Parathyroid adenoma (tissue), 2 donors: ENCODE measurements at regions not wholly inside any gene's neighbourhood (a gene's known extent, or its start where the extent isn't known, plus 50 kb on each side); places are given as distances from the start of the nearest gene placed in this dataset.

Experiments used
- H2AFZ ChIP-seq: fragments of 300-600 bp; sonication (generic); one replicate; pipeline ENCODE4 v1.7.0; 2017; ENCODE audit warnings: antibody characterized with exemption, mild to moderate bottlenecking
- H3K27ac ChIP-seq: fragments of 300-600 bp; sonication (generic); one replicate; pipeline ENCODE4 v1.7.0; 2017
- H3K27me3 ChIP-seq: fragments of 300-600 bp; sonication (generic); one replicate; pipeline ENCODE4 v1.7.0; 2017; ENCODE audit warnings: low read length; ENCODE audit not compliant: control insufficient read depth, insufficient read depth
- H3K36me3 ChIP-seq: fragments of 300-600 bp; sonication (generic); one replicate; pipeline ENCODE4 v1.7.0; 2017; ENCODE audit warnings: low read length; ENCODE audit not compliant: control insufficient read depth, insufficient read depth
- H3K4me1 ChIP-seq: fragments of 300-600 bp; sonication (generic); one replicate; pipeline ENCODE4 v1.7.0; 2017; ENCODE audit warnings: control low read depth
- H3K4me2 ChIP-seq: fragments of 300-600 bp; sonication (generic); one replicate; pipeline ENCODE4 v1.7.0; 2017; ENCODE audit warnings: low read length
- H3K4me3 ChIP-seq: fragments of 300-600 bp; sonication (generic); one replicate; pipeline ENCODE4 v1.7.0; 2017; ENCODE audit warnings: low read depth, low read length
- H3K79me2 ChIP-seq: fragments of 300-600 bp; sonication (generic); one replicate; pipeline ENCODE4 v1.7.0; 2017; ENCODE audit warnings: control low read depth
- H3K9ac ChIP-seq: fragments of 300-600 bp; sonication (generic); one replicate; pipeline ENCODE4 v1.7.0; 2017; ENCODE audit warnings: mild to moderate bottlenecking
- H3K9me3 ChIP-seq: fragments of 300-600 bp; sonication (generic); one replicate; pipeline ENCODE4 v1.7.0; 2017; ENCODE audit warnings: low read length; ENCODE audit not compliant: control insufficient read depth
- CTCF ChIP-seq: fragments of 300-600 bp; sonication (generic); IDR thresholded peaks from one replicate; pipeline ENCODE4 v1.7.0; 2017; ENCODE audit warnings: antibody characterized with exemption, mild to moderate bottlenecking
- donor health status: primary hyperparathyroidism.

- TF ChIP-seq CTCF: no peak
- H3K79me2 ChIP-seq: no peaks in the 10 kb centered on the region
- H3K27me3 ChIP-seq: no peaks in the 10 kb centered on the region
- no peaks in the 10 kb centered on the region for H3K36me3 ChIP-seq
- H3K27ac ChIP-seq: no peak overlapping the region
- H3K4me3 ChIP-seq: no peak overlapping the region
- H2AFZ ChIP-seq: no peak overlapping the region
- H3K9ac ChIP-seq: no peak overlapping the region
- no peak overlapping the region for H3K4me2 ChIP-seq
- H3K9me3 ChIP-seq: no peaks in the 10 kb centered on the region
- no peaks in the 10 kb centered on the region for H3K4me1 ChIP-seq
These were observed 315.7 kb upstream of the SPOCK3 start for GRCh38 chr4:167550021-167550420.

- no peak for TF ChIP-seq CTCF
These were observed 321.2 kb upstream of the SPOCK3 start for GRCh38 chr4:167555338-167556022.

GRCh38 chr4:167578906-167579305 is 344.6 kb upstream of the SPOCK3 start:
- TF ChIP-seq CTCF: no peak
- no peaks in the 10 kb centered on the region for H3K79me2 ChIP-seq

More at GRCh38 chr4:167555338-167556022, 321.2 kb upstream of the SPOCK3 start:
- H3K79me2 ChIP-seq: no peaks in the 10 kb centered on the region
- H3K9me3 ChIP-seq: peaks cover 4% of the 10 kb centered on the region
- no peaks in the 10 kb centered on the region for H3K27me3 ChIP-seq
- no peaks in the 10 kb centered on the region for H3K36me3 ChIP-seq
- H3K9ac ChIP-seq: no peak overlapping the region
- H3K4me3 ChIP-seq: no peak overlapping the region
- no peak overlapping the region for H2AFZ ChIP-seq
- H3K4me1 ChIP-seq: no peaks in the 10 kb centered on the region
- no peak overlapping the region for H3K27ac ChIP-seq
- no peak overlapping the region for H3K4me2 ChIP-seq

GRCh38 chr4:167581449-167581965 is 347.2 kb upstream of the SPOCK3 start:
- H3K4me2 ChIP-seq: no peak overlapping the region
- H3K4me3 ChIP-seq: no peak overlapping the region
- no peaks in the 10 kb centered on the region for H3K27me3 ChIP-seq
- H3K27ac ChIP-seq: no peak overlapping the region
- no peaks in the 10 kb centered on the region for H3K36me3 ChIP-seq
- no peaks in the 10 kb centered on the region for H3K9me3 ChIP-seq
- no peak for TF ChIP-seq CTCF
- no peaks in the 10 kb centered on the region for H3K4me1 ChIP-seq
- no peaks in the 10 kb centered on the region for H3K79me2 ChIP-seq
- no peak overlapping the region for H2AFZ ChIP-seq
- no peak overlapping the region for H3K9ac ChIP-seq

More at GRCh38 chr4:167578906-167579305, 344.6 kb upstream of the SPOCK3 start:
- H3K4me3 ChIP-seq: no peak overlapping the region
- no peaks in the 10 kb centered on the region for H3K36me3 ChIP-seq
- no peak overlapping the region for H2AFZ ChIP-seq
- H3K27me3 ChIP-seq: no peaks in the 10 kb centered on the region
- H3K4me2 ChIP-seq: no peak overlapping the region
- H3K27ac ChIP-seq: no peak overlapping the region
- no peaks in the 10 kb centered on the region for H3K9me3 ChIP-seq
- H3K9ac ChIP-seq: no peak overlapping the region
- H3K4me1 ChIP-seq: no peaks in the 10 kb centered on the region

- H3K4me1 ChIP-seq: no peaks in the 10 kb centered on the region
- H3K36me3 ChIP-seq: no peaks in the 10 kb centered on the region
- H3K79me2 ChIP-seq: no peaks in the 10 kb centered on the region
- H2AFZ ChIP-seq: no peak overlapping the region
- no peak overlapping the region for H3K4me2 ChIP-seq
- H3K9ac ChIP-seq: no peak overlapping the region
- H3K9me3 ChIP-seq: no peaks in the 10 kb centered on the region
- no peak for TF ChIP-seq CTCF
- no peaks in the 10 kb centered on the region for H3K27me3 ChIP-seq
- no peak overlapping the region for H3K4me3 ChIP-seq
- H3K27ac ChIP-seq: no peak overlapping the region
These were observed 353.1 kb upstream of the SPOCK3 start for GRCh38 chr4:167587361-167587760.
